ENCODE measurements at regions not wholly inside any gene's neighbourhood (a gene's known extent, or its start where the extent isn't known, plus 50 kb on each side); places are given as distances from the start of the nearest gene placed in this dataset.

DNA sequence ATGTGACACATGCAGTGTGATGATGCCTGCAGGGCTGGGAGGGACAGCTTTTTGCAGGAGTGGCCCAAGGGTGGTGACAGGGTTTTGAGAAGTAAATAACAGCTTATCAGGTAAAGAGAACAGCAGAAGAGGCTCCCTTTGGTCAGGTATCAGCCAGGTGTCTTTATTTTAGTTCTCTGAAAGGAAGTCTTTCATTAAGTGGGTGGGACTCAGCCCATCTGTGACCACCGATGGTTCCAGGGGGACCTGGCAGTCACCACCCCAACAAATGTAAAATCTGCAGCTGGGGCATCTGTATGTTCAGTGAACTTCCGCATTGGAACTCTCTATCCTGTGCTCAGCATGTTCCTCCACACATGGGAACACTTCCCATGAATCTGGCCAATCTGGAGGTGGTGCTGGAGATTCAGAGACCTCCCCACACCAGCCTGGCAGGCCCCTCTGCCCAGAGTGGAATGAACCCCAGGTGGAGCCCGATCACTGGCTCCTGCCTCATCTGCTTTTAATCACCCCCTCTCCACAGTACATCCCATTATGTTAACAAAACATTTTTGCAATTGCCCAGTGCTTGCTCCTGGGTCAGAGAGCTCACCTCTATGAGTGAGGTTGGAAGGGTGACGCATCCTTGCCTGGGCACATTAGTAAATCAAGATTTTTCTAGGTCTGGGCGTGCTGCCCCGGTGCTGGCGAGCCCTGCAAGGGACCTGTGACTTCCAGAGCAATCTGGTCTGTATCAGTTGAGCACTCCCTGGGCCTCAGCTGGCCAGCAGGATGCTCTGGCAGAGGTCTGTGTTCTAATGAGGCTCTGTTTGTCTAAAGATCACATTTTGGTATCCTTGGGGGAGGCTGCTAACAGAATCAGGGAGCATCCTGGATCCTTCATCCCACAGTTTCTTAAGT is 140.4 kb upstream of the GDF10 start:
- intact Hi-C loops (cut with micrococcal nuclease), result no loop called here
- H3K9me3 ChIP-seq (ENCODE audit: low read length), result no peaks in the 10 kb centered on the region
- H2AFZ ChIP-seq (ENCODE audit: low read length), result no peak overlapping the region
- H3K36me3 ChIP-seq (ENCODE audit: low read depth, low read length), result no peaks in the 10 kb centered on the region
- H3K79me2 ChIP-seq (ENCODE audit: low read length), result no peaks in the 10 kb centered on the region
- H3K27me3 ChIP-seq (ENCODE audit: low read length), result no peaks in the 10 kb centered on the region
- no peaks in the 10 kb centered on the region for H3K9me2 ChIP-seq (replicated peaks; ENCODE audit: low read length)
- ChIA-PET CTCF (no interaction called here), POLR2A (ENCODE audit: unreplicated experiment) (no interaction called here)
- BruUV-seq (replicated peaks), result no TSS peak
- no peak for ATAC-seq
- H3K4me1 ChIP-seq (ENCODE audit: insufficient read depth, low read length), result peaks cover 8% of the 10 kb centered on the region
- DNase-seq, result peak; percentile 23
- no peaks in the 10 kb centered on the region for H3F3A ChIP-seq (ENCODE audit: low read length, unreplicated experiment)
- no peak overlapping the region for H3K27ac ChIP-seq (ENCODE audit: low read length)
- TF ChIP-seq EZH2 (IDR thresholded peaks at IDR 0.05; ENCODE audit: low read length, unreplicated experiment), result no peak
- no peak for TF ChIP-seq EZH2phosphoT487 (IDR thresholded peaks at IDR 0.05; ENCODE audit: borderline replicate concordance, low read length)
- TF ChIP-seq CTCF (conservative IDR thresholded peaks at IDR 0.05; ENCODE audit: low read depth, low read length), result no peak
- no peaks in the 10 kb centered on the region for H4K20me1 ChIP-seq (ENCODE audit: low read length)
- no peak overlapping the region for H3K4me2 ChIP-seq (ENCODE audit: low read length)
- no peak overlapping the region for H3K9ac ChIP-seq (ENCODE audit: low read length)
- H3K4me3 ChIP-seq (ENCODE audit: low read length), result no peak overlapping the region

DNA sequence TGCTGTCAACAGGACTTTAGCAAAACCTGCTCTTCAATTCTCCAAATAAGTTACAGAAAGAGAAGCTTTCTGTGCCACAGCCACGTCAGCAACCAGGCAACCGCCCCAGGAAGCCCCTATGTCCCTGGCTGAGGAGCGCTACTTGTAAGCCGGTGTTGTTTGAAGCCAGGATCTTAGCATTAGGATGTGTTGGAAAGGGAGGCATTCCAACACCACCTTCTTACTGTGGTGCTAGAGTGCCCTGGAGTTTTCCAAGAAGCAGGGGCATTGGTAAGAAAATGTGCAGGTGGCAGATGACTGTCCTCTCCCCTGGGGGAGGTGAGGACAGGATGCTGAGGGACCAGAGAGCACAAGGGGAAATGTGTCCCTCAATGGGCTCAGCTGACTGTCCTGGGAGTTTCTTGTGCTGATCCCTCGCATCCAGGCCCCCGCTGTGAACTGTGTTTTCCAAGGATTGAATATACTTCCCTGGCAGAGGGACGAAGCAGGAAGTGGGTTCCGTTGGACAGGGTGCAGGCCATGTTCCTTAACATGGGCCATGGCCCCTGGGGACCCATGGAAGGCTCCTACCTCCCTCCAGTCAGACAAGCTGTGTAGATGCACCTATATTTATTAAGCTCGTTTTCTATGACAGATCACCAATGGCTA is 139.6 kb upstream of the GDF10 start:
- ChIA-PET CTCF (no interaction called here), POLR2A (ENCODE audit: unreplicated experiment) (no interaction called here)
- TF ChIP-seq CTCF (conservative IDR thresholded peaks at IDR 0.05; ENCODE audit: low read depth, low read length) (no peak), EZH2phosphoT487 (IDR thresholded peaks at IDR 0.05; ENCODE audit: borderline replicate concordance, low read length) (no peak), EZH2 (IDR thresholded peaks at IDR 0.05; ENCODE audit: low read length, unreplicated experiment) (no peak)
- Histone ChIP-seq H3K4me3 (ENCODE audit: low read length) (no peak overlapping the region), H3K27ac (ENCODE audit: low read length) (no peak overlapping the region), H3K4me2 (ENCODE audit: low read length) (no peak overlapping the region), H3K9ac (ENCODE audit: low read length) (no peak overlapping the region), H3K36me3 (ENCODE audit: low read depth, low read length) (no peaks in the 10 kb centered on the region), H2AFZ (ENCODE audit: low read length) (no peak overlapping the region), H3K4me1 (ENCODE audit: insufficient read depth, low read length) (peaks cover 16% of the 10 kb centered on the region), H3K9me2 (replicated peaks; ENCODE audit: low read length) (no peaks in the 10 kb centered on the region), H3K79me2 (ENCODE audit: low read length) (no peaks in the 10 kb centered on the region), H4K20me1 (ENCODE audit: low read length) (no peaks in the 10 kb centered on the region), H3K27me3 (ENCODE audit: low read length) (no peaks in the 10 kb centered on the region), H3K9me3 (ENCODE audit: low read length) (no peaks in the 10 kb centered on the region), H3F3A (ENCODE audit: low read length, unreplicated experiment) (no peaks in the 10 kb centered on the region)
- no peak for ATAC-seq
- intact Hi-C loops (cut with micrococcal nuclease), result no loop called here
- BruUV-seq (replicated peaks), result no TSS peak
- DNase-seq, result no peak

GRCh38 chr10:47160967-47161366 is 139.0 kb upstream of the GDF10 start:
- no peaks in the 10 kb centered on the region for H3K79me2 ChIP-seq (ENCODE audit: low read length)
- POLR2A ChIA-PET (ENCODE audit: unreplicated experiment), result no interaction called here
- H4K20me1 ChIP-seq (ENCODE audit: low read length), result no peaks in the 10 kb centered on the region
- no peaks in the 10 kb centered on the region for H3K36me3 ChIP-seq (ENCODE audit: low read depth, low read length)
- no peaks in the 10 kb centered on the region for H3K9me2 ChIP-seq (replicated peaks; ENCODE audit: low read length)
- no peak for ATAC-seq
- TF ChIP-seq EZH2 (IDR thresholded peaks at IDR 0.05; ENCODE audit: low read length, unreplicated experiment) (no peak), EZH2phosphoT487 (IDR thresholded peaks at IDR 0.05; ENCODE audit: borderline replicate concordance, low read length) (no peak), CTCF (conservative IDR thresholded peaks at IDR 0.05; ENCODE audit: low read depth, low read length) (no peak)
- H2AFZ ChIP-seq (ENCODE audit: low read length), result no peak overlapping the region
- BruUV-seq (replicated peaks), result no TSS peak
- no peak overlapping the region for H3K4me3 ChIP-seq (ENCODE audit: low read length)
- peak; percentile 14 for DNase-seq
- CTCF ChIA-PET, result no interaction called here
- H3K4me1 ChIP-seq (ENCODE audit: insufficient read depth, low read length), result peaks cover 21% of the 10 kb centered on the region
- H3K9ac ChIP-seq (ENCODE audit: low read length), result no peak overlapping the region
- no peak overlapping the region for H3K4me2 ChIP-seq (ENCODE audit: low read length)
- no peaks in the 10 kb centered on the region for H3K9me3 ChIP-seq (ENCODE audit: low read length)
- intact Hi-C loops (cut with micrococcal nuclease), result no loop called here
- H3K27me3 ChIP-seq (ENCODE audit: low read length), result no peaks in the 10 kb centered on the region
- H3F3A ChIP-seq (ENCODE audit: low read length, unreplicated experiment), result no peaks in the 10 kb centered on the region
- H3K27ac ChIP-seq (ENCODE audit: low read length), result no peak overlapping the region
